LHCN-M2 (cell line): ENCODE measurements at regions not wholly inside any gene's neighbourhood (a gene's known extent, or its start where the extent isn't known, plus 50 kb on each side); places are given as distances from the start of the nearest gene placed in this dataset.

Experiments used
- DNase-seq: peaks from one replicate; pipeline ENCODE4 v3.0.0-alpha.2; 2012; ENCODE audit warnings: low read depth

DNA sequence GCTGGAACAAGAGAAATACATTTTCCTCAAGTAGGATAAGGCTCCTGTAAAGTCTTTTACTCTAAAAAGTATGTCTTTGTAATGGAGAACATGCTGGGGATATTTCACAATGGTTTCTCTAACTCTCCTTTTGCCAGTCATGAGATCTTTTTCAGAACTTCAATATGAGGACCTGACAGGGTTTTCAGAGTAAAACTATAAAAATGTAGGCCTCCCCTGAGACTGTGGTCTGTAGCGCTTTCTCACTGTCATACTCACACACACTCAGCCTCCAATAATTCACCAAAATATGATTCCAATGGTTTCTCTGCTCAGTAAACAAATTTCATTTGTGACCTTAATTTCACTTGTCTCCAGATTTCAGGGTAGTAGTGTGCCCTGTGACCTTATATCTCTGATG, 440.1 kb upstream of the PTBP2 start:
- peak; percentile 49 for DNase-seq

- no peak for DNase-seq
These were observed 431.6 kb upstream of the PTBP2 start for GRCh38 chr1:96290033-96290432.

DNA sequence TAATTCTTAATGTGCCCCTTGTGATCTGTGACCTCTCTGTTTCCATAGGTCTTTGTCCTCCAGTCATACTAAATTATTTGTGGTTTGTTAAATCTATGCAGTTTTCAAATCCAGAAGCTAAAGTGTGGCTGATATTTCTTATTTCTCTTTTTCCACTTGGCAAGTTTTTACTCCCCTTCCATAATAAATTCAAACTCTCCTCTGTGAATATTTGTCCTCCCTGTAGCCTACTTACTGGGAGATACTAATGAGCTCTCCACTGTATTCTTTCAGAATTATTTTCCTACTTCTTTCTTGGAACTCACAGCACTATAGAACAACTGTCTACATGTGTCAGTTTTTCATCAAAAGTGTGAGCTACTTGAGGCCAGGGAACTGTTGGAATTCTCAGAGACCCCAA, 430.8 kb upstream of the PTBP2 start:
- DNase-seq, result no peak

DNA sequence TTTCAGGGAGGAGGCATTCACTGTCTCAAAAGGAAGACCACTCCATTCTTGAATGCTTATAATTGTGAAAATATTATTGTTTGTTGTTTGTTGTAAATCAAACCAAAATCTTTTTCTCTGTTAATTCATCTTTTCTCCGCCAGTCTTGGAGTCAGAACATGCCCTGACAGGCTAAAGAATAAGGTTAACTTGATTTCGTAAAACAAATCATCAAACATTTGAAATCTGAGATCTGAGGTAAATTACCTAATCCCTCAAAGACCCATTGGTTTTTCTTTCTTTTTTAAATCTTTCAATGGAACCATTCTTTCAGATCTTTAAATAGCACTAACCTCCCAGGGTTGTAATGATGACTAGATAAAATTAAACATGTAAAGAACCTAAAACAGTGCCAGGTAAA, 430.1 kb upstream of the PTBP2 start:
- DNase-seq, result no peak

GRCh38 chr1:96292141-96292540, 429.4 kb upstream of the PTBP2 start:
- DNase-seq, result peak; percentile 4

GRCh38 chr1:96296991-96297390, 424.6 kb upstream of the PTBP2 start:
- DNase-seq, result no peak

- peak; percentile 75 for DNase-seq
These were observed 414.6 kb upstream of the PTBP2 start for GRCh38 chr1:96306809-96307560.

- no peak for DNase-seq
These were observed 413.3 kb upstream of the PTBP2 start for GRCh38 chr1:96308314-96308713.

DNA sequence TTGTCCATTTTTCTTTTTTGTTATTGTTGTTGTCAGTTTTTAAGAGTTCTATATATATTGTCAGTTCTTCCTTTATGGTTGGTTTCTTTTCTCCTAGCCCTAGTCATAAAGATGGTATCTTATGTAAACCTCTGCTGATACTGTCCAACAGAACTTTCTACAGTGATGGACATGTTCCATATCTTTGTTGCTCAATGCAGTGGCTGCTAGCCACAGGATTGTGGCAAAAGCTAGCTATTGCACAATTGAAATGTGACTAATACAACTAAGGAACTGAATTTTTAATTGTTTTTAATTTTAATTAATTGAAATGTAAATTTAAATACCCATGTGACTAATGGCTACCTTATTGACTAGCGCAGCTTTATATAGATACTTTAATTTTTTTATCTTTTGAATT, 411.8 kb upstream of the PTBP2 start:
- DNase-seq, result peak; percentile 81

DNA sequence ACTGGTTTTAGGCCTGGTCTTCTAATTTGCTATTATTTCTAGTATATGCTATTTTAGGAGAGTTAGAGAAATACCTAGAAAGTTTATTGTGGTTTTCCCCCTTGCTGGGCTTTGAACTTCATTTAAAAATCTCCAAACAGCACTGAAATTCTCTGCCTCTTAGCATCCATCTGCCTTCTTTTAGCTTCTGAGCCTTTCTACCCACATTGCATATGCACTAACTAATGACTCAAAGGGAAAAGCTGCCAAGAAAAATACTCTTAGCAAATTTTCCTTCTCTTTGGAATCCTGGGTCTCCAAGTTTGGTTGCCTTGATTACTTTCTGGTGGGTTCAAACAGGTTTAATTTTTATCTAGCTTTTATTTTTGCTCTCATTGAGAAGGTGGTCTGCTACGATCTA, 408.4 kb upstream of the PTBP2 start:
- peak; percentile 76 for DNase-seq

GRCh38 chr1:96329121-96329520, 392.5 kb upstream of the PTBP2 start:
- DNase-seq, result no peak

- no peak for DNase-seq
These were observed 390.0 kb upstream of the PTBP2 start for GRCh38 chr1:96331596-96331995.

DNA sequence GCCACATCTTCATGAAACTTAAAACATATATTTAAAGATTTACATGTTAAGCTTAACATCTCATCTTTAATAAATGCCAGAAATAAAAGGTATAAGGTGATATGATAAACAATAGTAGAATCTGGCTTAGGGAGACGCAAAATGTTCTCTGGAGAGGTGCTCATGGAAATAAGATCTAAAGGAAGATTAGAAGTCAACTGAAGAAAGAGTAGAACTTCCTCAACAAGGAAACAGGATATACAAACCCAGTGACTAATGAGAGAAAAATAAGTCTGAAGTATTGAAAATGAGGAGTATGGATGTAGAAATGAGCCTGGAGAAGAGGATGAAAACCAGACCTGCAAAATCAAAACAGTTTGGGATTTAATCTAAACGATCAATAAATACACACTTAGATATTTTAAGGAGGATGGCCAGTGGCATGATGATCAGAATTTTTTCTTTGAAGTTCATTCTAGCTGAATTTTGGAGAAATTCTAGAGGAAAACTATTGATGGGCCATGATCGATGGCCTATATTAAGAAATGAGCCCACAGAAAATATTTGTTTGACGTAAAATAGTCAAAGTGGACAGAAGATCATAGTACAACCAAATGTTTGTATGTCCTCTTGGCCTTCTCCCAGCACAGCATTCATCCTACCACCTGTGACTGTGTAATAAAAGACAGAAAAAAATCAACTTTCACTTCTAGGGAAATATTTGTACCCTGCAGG, 387.9 kb upstream of the PTBP2 start:
- DNase-seq, result no peak

- DNase-seq, result no peak
These were observed 387.4 kb upstream of the PTBP2 start for GRCh38 chr1:96334236-96334557.

- DNase-seq, result no peak
These were observed 383.0 kb upstream of the PTBP2 start for GRCh38 chr1:96338622-96339021.

GRCh38 chr1:96340686-96341085, 380.9 kb upstream of the PTBP2 start:
- DNase-seq, result no peak

GRCh38 chr1:96346719-96347118, 374.9 kb upstream of the PTBP2 start:
- no peak for DNase-seq

DNA sequence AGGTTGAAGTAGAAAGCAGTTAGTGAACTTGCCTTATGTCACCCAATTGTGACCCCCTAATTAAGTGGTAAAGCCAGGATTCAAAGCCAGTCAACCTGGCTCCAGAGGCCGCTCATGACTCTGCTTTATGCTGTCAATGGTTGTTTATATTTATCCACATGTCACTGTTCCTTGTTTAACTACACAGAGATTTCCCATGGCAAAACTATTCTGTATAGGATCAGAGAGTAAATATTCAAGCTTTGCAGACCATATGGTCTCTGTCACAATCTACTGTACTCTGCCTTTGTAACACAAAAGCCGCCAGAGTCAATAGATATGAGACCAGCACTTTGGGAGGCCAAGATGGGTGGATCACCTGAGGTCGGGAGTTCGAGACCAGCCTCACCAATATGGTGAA, 371.7 kb upstream of the PTBP2 start:
- no peak for DNase-seq

GRCh38 chr1:96352733-96353132, 368.9 kb upstream of the PTBP2 start:
- DNase-seq, result no peak

GRCh38 chr1:96355521-96355920, 366.1 kb upstream of the PTBP2 start:
- no peak for DNase-seq

GRCh38 chr1:96355961-96356360, 365.6 kb upstream of the PTBP2 start:
- DNase-seq, result no peak

- no peak for DNase-seq
These were observed 364.3 kb upstream of the PTBP2 start for GRCh38 chr1:96357141-96357765.

GRCh38 chr1:96358057-96358456, 363.5 kb upstream of the PTBP2 start:
- no peak for DNase-seq
